Keratinocyte (primary cell): ENCODE measurements at regions not wholly inside any gene's neighbourhood (a gene's known extent, or its start where the extent isn't known, plus 50 kb on each side); places are given as distances from the start of the nearest gene placed in this dataset.

Experiments used
- CTCF ChIP-seq, 3 experiments: IDR thresholded peaks in 1 of 3; conservative IDR thresholded peaks in 1 of 3; optimal IDR thresholded peaks in 1 of 3; 2 replicates in 2 of 3; 3 replicates in 1 of 3; pipeline versions ENCODE3 to v1.5.1; 2011; ENCODE audit warnings: low read length in 3 of 3, mild to moderate bottlenecking in 3 of 3, moderate library complexity in 2 of 3, control low read depth in 1 of 3, inconsistent platforms in 1 of 3; ENCODE audit not compliant: insufficient read depth in 2 of 3; ENCODE audit errors: extremely low read depth in 1 of 3
- EZH2 ChIP-seq: IDR thresholded peaks from one replicate; pipeline ENCODE4 v1.6.1; 2012; ENCODE audit warnings: inconsistent platforms, mild to moderate bottlenecking, low read length, moderate library complexity

- TF ChIP-seq CTCF (optimal IDR thresholded peaks at IDR 0.05 in 1 of 3, IDR thresholded peaks at IDR 0.05 in 1 of 3, conservative IDR thresholded peaks at IDR 0.05 in 1 of 3; ENCODE audit: extremely low read depth in 1 of 3, insufficient read depth in 2 of 3, low read length in 3 of 3): peak in 2 of 3 experiments; percentile 13 to 41
- TF ChIP-seq EZH2: no peak
Measured at GRCh38 chr7:29748286-29749099, 57.8 kb upstream of the WIPF3 start.
